NCI-H2196 (cell line): ENCODE measurements at regions not wholly inside any gene's neighbourhood (a gene's known extent, or its start where the extent isn't known, plus 50 kb on each side); places are given as distances from the start of the nearest gene placed in this dataset.
A peak's percentile ranks its signal among the peaks of the same experiment; 100 is the strongest.

Source experiments
- DNase-seq: peaks from one replicate; lab custom pipeline; 2025; ENCODE audit not compliant: unreplicated experiment; lab: John Stamatoyannopoulos, UW

DNA sequence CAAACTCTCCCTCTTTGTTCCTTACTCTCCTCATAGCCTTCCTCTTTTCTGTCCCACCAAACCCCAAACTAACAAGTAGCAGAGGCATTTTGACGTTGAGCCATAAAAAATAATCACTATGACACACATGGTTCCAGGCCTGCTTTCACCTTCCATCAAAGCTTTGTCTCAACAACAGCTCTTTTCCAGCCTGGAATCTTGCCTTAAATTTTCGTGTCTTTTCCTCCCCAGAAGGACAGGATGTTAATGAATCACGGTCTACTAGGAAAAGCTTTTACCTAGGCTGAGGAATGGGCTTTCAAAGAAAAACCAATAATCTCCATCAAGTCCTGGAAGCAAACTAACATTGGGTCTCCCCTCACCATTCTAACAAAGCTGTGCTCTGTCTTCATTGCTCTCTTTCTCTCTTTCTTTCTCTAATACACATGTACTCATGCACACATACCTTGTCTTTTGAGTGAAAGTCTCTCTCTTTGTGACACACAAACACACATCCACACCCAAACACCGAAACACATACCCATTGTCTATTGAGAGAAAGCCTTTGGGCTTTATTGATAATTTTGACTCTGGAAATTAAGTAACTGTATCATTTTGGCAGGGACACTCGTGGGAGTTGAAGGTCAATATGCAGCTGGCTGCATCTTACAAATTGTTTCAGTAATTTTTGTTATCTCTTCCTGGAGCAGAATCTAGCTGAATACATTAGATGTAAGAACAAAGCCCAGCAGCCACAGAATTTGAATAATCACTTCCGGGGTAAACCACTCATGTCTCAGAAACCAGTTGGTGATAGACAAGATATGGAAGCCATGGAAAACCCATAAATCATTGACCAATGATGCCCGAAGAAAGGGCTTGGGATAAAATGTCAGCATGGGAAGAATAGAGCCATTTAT, 107.4 kb upstream of the SLC4A7 start:
- no peak for DNase-seq

DNA sequence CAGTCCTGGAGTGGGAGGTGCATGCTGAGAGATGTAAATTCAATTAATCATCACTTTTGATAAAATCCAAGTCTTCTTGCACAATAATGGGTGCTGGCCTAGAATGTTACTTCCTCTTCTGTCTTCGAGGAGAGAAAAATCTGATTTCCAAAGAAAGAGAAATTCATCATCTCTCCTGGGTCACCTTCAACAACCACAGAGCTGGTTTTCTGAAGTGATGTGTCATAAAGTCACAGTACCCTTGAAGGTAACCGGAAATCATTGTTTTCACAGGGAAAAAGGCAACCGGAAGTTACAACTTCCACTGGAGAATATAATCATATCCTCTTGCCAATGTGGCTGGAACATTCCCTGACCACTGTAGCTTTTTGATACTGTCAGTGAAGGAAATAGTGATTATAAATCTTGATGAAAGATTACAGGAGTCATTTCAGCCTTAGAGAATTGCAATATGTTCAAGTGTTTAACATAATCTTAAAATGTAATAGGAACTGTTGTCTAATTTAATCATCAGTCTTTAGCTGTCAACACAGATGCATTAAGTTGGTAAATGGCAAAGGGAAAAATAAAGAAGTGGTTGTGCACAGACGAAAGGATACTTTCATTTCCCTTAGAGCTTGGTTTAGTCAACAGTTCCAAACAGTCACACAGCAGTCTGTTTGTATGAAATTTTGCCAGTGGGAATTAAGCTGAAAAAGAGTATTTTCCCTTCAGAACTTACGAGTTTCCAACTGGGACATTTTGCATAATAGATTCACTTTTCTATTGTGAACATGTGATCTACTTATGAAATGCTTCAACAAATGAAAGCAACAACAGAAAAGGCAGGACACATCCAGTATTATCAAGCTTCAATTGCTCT, 106.5 kb upstream of the SLC4A7 start:
- DNase-seq, result no peak

- no peak for DNase-seq
Measured at GRCh38 chr3:27589795-27590194, 105.6 kb upstream of the SLC4A7 start.

- DNase-seq, result no peak
Measured at GRCh38 chr3:27585429-27585828, 101.2 kb upstream of the SLC4A7 start.

DNA sequence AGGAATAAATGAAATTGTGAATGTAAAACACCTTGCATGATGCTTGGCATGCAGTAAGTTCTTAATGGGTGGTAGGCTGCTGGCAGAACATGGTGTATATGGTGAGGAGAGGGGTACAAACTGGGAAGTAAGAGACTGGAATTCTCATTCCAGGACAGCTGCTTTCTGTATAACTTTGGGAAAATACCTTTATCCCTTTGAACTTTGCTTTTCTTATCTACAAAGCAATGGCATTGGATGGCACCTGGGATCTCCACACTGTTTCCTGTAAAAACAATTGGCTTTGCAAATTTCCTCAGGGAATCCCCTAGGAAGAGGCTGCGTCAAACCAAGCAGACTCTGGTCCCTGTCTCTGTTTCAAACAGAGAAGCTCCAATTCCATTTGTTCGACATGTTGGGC, 100.7 kb upstream of the SLC4A7 start:
- DNase-seq, result no peak

GRCh38 chr3:27581852-27582251, 97.7 kb upstream of the SLC4A7 start:
- DNase-seq, result no peak

- DNase-seq, result no peak
Measured at GRCh38 chr3:27578032-27578431, 93.8 kb upstream of the SLC4A7 start.

DNA sequence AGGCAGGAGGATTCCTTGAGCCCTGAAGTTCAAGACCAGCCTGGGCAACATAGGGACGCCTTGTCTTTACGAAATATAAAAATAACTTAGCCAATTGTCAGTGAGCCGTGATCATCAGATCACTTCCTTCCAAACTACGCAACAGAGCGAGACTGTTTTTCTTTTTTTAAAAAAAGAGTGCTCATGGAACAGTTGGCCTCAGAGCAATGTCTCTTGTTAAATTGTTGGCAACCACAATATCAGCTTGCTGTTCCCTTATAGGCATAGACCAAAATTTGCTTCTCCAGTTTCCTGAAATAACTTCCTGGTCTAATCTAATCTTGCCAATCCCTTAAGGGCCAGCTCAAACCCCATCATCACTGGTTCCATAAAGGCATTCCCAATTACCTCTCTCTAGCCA, 93.3 kb upstream of the SLC4A7 start:
- DNase-seq, result no peak

- no peak for DNase-seq
Measured at GRCh38 chr3:27576171-27576570, 92.0 kb upstream of the SLC4A7 start.

DNA sequence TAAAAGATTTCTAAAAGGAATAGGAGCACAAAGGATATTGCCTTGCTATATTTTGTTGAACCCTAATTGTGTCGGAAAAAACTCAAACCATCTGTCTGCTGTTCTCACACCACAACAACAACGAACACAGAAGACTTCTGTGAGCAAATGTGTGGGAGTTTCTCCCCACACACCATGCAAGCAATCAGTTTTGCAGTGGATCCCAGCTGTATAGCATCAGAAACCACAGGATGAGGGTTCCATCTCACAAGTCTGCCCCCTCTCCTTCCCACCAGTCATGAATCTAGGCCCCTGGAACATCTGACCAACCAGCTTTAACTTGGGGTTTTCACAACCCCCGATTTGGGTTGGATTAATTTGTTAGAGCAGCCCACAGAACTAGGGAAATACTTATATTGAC, 91.3 kb upstream of the SLC4A7 start:
- no peak for DNase-seq

- no peak for DNase-seq
Measured at GRCh38 chr3:27574438-27574795, 90.2 kb upstream of the SLC4A7 start.

DNA sequence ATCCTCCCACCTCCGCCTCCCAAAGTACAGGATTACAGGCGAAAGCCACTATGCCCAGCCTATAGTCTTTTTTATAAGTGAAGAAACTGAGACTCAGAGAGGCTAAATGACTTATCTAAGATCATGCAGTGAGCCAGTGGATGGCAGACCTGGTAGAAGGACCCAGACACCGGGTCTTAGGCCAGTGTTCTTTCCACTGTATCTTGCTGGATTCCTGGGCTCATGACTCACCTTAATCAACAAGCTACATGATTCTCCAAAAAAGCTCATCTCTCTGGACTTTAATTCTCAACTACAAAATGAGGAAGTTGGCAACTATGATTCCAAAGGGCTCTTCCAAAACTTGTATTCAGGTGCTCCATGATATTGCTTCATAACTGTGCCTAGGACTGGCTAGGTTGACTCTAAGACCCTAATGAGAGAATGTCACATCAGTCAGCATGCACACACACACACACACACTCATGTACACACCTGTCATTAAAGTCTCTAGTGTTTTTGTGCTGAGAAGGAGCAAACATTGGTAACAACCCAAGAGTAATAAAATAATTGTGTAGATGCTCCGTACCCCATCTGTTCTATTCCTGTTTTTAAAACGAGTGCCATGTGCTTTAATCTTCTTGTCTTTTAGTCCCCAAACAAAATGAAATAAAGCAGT, 89.7 kb upstream of the SLC4A7 start:
- DNase-seq, result no peak

GRCh38 chr3:27573138-27573537, 89.0 kb upstream of the SLC4A7 start:
- DNase-seq, result no peak

GRCh38 chr3:27571345-27571744, 87.2 kb upstream of the SLC4A7 start:
- no peak for DNase-seq

GRCh38 chr3:27570421-27571106, 86.4 kb upstream of the SLC4A7 start:
- DNase-seq, result no peak

GRCh38 chr3:27568393-27568792, 84.2 kb upstream of the SLC4A7 start:
- DNase-seq, result peak; percentile 1

DNA sequence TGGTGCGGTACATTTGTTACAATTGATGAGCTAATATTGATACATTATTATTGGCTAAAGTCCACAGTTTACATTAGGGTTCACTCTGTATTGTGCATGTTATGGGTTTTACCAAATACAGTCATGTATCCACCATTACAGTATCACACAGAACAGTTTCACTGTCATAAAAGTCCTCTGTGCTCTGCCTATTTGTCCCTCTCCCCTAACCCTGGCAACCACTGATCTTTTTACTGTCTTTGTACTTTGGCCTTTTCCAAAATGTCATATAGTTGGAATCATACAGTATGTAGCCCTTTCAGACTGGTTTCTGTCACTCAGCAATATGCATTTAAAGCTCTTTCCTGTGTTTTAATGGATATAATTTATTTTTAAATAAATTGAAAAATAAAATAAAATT, 83.1 kb upstream of the SLC4A7 start:
- DNase-seq, result no peak

DNA sequence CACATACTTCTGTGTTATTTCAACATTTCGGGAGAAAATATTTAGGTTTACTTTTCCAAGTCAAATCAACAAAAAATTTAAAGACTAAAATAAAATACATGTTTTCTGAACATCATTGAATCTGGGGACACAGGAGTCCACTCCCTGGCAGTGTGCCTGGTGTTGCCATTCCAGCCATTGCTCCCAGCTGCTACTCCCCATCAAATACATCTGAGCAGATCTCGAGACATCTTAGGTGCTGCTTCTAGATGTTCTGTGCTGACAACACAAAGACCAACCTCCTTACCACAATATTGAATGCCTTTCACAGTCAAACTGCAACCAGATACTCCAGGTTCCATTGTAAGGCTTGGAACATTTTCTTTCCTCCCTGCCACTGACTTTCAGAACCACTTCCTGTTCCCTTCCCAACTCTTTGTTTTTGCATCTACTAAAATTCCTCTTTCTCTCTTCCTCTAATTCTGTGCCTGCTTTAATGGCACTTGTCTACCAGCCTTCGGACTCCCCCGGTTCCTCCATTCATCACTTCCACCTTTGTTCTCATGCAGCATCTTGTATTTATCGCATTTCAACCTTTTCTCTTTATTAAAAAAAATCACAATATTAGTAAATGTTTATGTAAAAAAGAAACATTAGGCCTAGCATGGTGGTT, 81.1 kb upstream of the SLC4A7 start:
- DNase-seq, result no peak

DNA sequence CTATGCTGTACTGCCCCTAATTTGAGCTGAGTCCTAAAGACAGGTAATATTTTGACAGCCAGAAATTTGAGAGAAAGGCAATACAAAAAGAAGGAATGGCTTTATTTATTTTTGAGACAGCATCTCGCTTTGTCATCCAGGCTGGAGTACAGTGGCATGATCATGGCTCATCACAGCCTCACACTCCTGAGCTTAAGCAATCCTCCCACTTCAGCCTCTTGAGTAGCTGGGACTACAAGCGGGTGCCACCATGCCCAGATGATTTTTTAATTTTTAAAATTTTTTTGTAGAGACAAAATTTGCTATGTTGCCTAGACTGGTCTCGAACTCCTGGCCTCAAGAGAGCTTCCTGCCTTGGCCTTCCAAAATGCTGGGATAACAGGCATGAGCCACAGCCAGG, 77.4 kb upstream of the SLC4A7 start:
- DNase-seq, result no peak

DNA sequence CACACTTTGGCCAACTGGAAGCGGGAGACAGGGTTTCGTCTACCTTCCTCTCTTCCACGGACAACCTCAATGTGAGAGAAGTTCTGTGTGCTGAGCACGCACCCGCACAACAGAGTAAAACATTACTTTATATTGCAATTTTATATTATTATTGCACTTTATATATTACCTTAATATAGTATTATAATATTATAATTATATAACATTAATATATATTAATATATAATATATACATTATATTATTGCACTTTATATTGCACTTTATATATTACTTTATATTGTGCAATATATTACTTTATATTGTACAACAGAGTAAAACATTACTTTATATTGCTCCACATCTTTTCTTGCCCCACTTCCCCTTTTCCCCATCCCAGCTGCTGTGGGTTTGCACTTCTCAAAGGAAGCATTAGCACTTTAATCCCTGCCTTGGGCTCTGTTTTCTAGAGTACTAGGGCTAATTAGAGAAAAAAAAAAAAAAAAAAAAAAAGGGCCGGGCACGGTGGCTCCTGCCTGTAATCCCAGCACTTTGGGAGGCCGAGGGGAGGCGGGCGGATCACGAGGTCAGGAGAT, 76.4 kb upstream of the SLC4A7 start:
- no peak for DNase-seq
